Muscle of back (tissue), 3 donors: ENCODE measurements at regions not wholly inside any gene's neighbourhood (a gene's known extent, or its start where the extent isn't known, plus 50 kb on each side); places are given as distances from the start of the nearest gene placed in this dataset.
"Not testable (repeated sequence)": the region's sequence is repeated elsewhere in the genome, so short reads cannot be mapped to it uniquely, and the experiment has no call there.

Experiments used
- DNase-seq, 3 donors: peaks; one replicate each; pipeline versions ENCODE4 v3.0.0 to v3.0.0-alpha.2; 2013

DNA sequence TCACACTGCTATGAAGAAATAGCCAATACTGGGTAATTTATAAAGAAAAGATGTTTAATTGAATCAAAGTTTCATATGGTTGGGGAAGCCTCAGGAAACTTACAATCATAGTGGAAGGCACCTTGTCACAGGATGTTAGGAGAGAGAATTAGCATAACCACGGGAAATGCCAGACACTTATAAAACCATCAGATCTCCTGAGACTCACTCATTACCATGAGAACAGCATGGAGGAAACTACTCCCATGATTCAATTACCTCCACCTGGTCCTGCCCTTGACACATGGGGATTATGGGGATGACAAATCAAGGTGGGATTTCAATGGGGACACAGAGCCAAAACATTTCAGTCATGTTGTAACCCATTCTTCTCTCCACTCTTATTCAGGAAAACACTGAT is 472.9 kb upstream of the FSIP2 start:
- no peak for DNase-seq

DNA sequence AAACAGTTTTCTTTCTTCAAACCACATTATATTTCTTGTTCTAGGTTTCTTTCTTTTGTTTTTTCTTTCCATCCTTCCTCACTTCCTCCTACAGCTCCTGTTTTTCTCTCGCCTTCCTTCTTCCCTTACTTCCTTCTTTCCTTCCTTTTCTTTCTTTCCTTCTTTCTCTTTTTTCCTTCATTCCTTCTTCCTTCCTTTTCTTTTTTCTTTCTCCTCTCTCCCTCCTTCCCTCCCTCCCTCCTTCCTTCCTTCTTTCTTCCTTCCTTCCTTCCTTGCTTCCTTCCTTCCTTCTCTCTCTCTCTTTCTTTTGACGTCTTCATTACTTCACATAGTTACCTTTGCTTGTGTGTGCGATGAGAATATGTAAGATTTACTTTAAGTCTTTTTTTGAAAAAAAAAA is 470.0 kb upstream of the FSIP2 start:
- DNase-seq = no peak

DNA sequence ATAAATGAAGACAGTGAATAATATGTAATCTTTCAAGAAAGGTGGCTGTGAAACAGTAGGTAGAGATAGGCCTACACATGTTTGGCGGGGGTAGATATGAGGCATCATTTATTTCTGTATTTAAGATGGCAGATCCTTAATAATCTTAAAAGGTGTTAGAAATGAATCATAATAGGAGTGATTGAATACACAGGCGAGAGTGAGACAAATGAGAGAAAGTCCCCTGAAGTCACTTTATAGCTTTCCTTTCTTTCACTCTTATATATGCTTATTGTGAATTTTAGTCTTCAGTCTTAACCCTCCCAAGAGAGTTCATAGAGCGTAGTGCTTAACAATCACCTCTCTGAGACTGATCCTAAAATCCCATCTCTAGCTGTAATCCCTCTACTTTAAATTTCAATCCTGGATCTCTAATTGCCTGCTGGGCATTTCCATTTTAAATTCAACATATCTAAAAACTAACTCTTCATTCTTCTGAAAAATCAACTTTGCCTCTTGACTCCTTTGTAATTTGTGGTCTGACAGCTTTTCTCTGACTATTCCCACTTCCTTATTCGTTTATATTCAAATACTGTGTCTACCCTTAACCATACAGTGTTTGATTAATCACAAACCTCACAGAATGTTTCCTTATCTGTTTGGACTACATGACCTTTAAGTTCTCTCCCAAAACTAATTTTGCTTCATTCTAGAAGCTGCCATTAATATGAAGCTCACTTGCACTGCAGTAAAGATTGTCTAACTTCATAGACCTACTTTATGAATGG is 463.7 kb upstream of the FSIP2 start:
- DNase-seq = no peak

DNA sequence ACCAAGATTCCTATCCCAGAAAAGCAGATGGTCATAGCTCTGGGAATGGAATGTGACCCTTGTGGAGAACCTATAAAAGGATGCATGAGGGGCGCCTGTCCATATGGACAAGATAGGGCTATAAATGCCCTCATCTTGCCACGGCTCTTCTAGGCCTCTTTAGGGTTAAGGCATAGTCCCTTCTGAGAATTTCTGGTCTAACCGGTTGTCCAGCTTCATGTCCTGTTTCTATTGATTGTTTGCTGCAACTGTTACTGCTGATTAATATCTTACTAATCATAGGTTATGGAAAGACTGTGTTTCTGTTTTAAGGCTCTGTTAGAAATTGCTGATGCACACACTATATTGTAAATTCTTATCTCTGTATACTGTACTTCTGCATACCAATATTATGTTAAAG is 462.6 kb upstream of the FSIP2 start:
- DNase-seq = peak in 1 of 3 donors; percentile 2

DNA sequence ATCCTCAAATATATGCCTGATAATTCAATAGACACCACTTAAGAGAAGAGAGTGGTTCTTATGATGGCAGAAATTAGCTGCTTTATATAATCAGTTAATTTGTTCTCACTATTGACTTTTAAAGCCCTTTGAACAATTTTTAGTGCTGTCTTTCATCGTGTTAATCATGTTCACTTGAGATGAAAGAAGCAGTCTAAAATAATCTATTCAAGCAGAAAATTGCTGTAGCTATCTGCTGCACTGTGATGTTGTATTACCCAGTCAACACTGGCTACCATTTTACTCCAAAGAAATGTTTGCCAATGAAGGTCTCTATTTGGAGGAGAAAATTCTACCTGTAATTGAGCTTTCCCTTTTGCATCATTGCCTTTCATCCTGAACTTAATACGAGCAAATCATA is 459.8 kb upstream of the FSIP2 start:
- DNase-seq = no peak

DNA sequence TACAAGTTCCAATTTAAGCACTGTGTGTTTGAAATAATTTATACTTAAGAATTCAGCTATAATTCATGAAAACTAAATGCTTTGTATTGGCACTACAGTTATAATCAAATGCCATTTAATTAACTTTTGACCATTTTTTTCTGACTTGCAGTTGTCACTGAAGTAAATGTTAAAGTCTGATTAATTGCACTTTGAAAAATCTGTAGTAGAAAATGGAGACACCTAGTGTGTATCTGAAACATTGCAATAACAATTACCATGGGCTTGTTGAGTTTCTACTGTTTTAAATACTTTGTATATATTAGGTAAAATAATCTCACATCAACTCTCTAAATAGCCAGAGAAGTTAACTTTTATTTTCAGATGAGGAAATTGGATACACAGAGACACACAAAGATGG is 458.6 kb upstream of the FSIP2 start:
- DNase-seq = peak in 1 of 3 donors; percentile 2

DNA sequence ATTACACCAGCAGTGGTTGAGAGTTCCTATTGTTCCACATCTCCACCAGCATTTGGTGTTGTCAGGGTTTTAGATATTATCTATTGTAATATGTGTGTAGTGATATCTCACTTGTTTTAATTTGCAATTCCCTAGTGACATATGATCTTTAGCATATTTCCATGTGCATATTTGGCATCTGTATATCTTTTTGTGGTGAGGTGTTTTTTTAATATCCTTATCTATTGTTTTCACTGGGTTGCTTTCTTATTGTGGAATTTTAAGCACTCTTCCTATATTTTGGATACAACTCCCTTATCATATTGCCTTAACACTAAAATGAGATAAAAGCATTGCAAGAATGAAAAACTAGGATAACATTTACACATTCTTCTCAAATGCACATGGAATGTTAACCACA is 453.9 kb upstream of the FSIP2 start:
- no peak for DNase-seq

DNA sequence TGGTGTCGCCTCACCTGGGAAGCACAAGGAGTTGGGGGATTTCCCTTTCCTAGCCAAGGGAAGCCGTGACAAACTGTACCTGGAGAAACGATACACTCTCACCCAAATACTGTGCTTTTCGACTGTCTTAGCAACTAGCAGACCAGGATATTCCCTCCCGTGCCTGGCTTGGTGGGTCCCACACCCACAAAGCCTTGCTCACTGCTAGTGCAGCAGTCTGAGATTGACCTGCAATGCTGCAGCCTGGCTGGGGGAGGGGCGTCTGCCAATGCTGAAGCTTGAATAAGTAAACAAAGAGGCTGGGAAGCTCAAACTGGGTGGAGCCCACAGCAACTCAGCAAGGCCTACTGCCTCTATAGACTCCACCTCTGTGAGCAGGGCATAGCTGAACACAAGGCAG is 448.6 kb upstream of the FSIP2 start:
- DNase-seq = not testable (repeated sequence)

DNA sequence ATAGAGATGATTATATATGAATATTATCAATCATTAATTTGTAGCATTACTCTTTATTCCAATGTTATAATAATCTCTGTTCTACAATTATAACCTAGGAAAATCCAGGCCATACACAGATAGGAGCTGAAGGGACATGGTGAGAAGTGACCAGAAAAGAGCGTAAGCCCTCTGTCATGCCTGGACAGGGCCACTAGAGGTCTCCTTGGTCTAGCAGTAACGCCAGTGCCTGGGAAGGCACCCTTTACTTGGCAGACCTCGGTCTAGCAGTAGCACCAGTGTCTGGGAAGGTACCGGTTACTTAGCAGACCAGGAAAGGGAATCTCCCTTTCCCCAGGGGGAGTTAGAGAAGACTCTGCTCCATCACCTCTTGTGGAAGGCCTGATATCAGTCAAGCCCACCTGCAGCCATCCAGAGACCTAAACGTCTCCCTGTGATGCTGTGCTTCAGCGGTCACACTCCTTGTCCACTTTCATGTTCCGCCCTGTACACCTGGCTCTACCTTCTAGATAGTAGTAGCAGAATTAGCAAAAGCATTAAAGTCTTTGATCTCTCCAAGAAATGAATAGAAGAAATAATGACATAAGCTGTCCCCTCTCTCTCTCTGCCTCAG is 447.5 kb upstream of the FSIP2 start:
- peak; percentile 15 to 47 (median 16) for DNase-seq

DNA sequence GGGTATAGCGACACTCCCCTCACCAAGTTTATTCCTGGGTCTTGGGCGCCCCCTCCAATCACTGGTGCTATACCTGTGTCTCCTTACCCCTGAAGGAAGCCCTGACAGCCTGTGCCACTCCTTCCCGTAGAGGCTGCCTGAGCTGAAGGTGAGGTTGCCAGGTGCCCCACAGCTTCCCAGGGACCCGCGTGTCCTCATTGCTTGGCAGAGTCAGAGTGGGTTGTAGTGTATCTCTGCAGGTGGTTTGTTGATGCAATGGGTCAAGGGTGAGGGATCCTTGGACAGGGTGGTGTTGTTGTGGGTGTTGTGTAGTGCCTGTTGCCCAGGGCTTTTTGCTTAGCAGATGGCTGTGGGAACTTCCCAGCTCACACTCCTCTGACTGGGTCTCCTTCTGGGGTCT is 438.7 kb upstream of the FSIP2 start:
- DNase-seq = no peak

DNA sequence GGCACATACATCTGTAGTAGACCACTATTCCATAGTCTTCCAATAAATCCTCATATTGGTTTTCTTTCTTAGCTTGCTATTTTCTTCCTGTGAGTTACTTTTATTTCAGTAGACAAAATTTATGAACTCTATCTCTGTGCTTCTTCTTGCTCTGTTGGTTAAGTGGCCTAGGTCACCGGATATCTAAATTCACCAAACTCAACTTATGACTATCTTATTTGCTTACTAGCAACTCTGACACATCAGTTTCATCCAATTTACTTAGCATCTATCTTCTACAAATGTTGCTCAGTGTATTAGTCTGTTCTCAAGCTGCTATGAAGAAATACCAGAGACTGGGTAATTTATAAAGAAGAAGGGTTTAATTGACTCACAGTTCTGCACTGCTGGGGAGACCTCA is 432.5 kb upstream of the FSIP2 start:
- DNase-seq = no peak

DNA sequence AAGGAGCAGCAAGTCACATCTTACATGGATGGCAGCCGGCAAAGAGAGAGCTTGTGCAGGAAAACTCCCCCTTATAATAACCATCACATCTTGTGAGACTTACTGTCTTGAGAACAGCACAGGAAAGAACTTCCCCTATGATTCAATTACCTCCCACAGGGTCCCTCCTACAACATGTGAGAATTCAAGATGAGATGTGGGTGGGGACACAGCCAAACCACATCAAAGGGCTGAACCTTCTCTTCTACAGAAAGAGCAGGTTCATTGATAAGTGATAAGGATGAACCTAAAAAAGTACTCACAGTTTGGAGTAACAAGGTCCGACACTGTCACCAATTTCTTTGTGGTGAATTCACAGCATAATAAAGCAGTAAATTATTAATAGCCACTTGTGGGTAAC is 422.2 kb upstream of the FSIP2 start:
- DNase-seq = no peak

DNA sequence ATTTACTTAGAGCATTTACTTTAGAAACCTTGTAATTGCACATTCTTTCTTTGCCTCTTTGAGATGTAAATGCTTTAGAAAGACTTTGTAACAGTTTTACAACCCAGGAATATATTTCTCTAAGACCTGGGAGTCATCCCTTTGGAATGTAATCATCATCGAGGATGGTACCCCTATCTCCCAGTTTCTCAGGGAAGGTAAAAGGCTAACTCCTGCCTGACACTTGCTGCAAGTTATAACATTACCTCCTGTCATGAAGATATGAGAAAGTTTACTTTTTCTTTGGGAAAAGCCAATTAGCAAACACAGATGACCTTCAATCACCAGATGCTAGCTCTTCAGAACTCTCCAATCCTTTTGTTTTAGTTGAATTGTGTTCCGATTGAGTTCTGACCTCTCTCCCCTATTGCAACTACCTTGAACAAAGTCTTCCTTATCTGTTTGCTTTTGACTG is 420.3 kb upstream of the FSIP2 start:
- DNase-seq = no peak

DNA sequence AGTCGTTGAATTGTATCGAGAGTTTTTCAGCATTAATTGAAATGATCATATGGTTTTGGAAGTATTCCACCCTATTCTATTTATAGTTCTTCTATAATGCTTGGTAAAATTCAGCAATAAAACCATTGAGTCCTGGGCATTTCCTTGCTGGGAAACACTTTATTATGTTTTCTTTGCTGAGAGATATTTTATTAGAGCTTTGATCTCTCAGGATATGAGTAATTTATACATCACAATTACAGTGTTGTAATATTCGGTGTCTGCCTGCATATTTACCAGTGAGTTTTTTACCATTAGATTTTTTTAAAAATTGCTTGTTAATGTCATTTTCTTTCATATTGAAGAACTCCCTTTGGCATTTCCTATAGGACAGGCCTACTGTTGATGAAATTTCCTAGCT is 402.7 kb upstream of the FSIP2 start:
- no peak for DNase-seq

DNA sequence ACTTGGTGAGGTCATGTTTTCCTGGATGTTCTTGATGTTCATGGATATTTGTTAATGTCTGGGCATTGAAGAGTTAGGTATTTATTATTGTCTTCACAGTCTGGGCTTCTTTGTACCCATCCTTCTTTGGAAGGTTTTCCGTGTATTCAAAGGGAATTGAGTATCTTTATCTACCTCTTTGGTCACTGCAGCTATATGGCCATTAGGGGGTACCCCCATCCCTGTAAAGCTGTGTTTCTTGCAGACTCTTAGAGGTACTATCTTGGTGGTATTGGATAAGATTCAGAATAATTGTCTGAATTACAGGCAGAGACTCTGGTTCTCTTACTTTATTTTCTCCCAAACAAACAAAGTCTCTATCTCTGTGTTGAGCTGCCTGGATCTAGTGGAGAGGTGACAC is 401.6 kb upstream of the FSIP2 start:
- no peak for DNase-seq

DNA sequence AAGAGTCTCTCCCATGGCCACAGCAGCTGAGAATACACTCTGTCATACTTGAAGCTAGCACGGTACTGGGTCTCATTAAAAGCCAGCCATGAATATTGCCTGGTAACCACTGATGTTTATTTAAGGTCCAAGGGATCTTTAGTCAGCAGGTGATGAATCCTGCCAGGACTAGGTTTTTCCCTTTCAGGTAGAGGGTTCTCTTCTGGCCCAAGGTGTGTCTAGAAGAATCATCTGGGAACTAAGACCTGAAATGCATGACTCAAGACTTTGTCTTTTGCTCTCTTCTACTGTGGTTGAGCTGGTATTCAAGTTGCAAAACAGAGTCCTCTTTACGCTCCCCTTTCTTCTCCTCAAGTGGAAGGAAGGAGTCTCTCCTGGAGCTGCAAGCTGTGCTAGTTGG is 400.5 kb upstream of the FSIP2 start:
- DNase-seq = no peak

DNA sequence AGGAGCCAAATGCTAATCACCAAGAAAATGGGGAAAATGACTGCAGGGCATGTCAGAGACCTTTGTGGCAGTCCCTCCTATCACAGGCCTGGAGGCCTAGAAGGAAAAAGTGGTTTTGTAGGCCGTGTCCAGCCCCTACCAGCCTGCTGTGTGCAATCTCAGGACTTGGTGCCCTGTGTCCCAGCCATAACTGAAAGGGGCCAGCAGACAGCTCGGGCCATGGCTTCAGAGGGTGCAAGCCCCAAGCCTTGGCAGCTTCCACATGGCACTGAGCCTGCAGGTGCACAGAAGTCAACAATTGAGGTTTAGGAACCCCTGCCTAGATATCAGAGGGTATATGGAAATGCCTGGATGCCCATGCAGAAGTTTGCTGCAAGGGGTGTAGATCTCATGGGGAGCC is 391.2 kb upstream of the FSIP2 start:
- DNase-seq = no peak

DNA sequence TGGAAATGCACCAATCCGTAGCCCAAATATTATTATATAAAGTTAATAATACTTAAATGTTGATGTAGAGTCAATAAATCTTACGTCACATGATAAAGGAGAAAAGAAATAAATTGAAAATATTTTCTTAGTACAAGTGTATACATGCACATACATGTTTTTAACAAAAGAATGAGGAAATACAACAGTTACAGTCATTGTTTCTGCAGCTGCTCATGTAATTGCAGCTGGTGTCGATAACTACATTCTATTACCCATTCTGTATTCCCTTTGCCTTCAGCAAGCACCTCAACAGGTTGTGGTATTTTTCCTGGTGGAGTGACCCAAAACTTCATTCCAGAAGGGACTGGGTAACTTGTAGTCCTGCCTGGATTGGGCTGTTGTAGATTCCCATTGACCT is 377.8 kb upstream of the FSIP2 start:
- DNase-seq = no peak

DNA sequence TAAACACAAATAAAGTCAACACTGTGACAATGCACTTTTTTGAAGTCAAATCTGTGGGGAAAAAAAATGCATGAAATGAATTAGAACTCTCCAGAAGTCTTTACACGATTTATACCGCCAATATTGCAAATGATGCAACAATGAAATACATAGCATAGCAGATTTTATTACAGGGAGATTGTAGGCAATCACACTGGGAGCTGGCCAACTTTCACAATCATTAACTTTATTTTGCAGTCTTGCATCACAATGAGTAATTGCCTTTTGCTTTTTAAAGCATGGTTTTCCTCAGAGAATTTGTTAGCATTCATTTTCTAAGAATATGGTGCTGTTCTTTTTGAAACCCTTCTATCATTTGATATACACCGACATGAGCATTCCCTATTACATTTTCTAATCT is 366.4 kb upstream of the FSIP2 start:
- DNase-seq = peak in 2 of 3 donors; percentile 2 to 17

DNA sequence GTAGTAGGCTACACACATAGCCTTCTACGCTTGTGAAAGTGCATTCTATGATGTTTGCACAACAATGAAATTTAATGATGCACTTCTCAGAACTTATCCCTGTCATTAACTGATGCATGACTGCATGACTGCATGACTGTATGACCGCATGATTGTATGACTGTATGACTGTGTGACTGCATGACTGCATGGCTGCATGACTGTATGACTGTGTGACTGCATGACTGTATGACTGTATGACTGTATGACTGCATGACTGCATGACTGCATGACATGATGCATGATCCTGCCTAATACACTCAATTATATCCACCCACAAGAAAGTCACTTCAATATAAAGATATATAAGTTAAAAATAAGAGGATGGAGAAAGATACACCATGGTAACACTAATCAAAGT is 365.4 kb upstream of the FSIP2 start:
- DNase-seq = no peak

DNA sequence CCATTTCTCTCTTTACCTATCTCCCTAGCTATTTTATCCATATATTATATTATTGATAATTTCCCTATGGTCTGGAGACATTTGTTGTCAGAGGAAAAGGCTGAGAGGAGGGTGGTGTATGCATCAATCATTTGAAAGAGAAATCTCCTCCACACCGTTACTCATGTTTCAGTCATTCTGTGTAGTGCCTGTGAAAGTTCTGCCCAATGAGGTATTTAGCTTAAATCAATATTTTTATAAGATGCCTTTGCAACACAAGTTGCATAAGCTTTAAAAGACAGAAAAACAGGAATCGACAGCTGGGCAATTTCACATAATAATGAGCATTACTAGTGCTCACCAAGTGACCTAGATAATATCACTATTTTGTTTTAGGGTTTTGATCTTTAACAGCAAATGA is 363.7 kb upstream of the FSIP2 start:
- DNase-seq = no peak

DNA sequence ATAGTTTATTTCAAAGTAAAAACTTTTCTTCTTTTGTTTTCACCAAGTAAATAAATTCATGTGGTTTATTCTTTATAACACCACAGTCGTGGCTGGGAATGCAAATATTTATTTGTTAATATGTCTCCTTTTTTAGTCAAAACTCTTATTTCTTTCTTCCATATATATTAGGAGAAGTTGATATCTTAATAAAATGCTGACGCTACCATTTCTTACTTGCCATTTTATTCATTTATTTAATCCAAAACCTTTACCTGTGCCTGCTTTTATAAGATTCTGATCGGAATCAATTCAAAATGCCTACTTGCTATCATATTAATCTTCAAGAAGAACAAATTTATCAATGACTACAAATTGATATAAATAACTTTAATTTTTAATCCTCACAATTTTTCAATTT is 362.9 kb upstream of the FSIP2 start:
- DNase-seq = no peak

DNA sequence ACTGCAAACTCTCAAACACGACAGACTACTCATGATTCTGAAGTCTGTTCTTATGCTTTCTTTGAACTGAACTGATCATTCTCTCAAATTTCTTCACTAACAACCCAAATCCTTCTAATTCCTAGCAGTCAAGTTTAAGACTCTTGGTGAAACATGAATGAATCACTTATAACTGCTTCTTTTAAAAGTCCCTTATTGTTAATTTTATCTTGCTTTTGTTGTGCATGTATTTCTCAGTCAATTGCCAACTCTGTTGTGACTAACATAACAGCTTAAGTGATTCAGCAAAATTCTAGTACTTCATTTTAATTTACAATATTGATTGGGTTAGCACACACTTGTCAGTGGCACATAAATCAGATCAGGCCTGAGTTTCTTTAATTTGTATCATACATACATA is 357.0 kb upstream of the FSIP2 start:
- DNase-seq = no peak
